ENCODE measurements at regions not wholly inside any gene's neighbourhood (a gene's known extent, or its start where the extent isn't known, plus 50 kb on each side); places are given as distances from the start of the nearest gene placed in this dataset.

DNA sequence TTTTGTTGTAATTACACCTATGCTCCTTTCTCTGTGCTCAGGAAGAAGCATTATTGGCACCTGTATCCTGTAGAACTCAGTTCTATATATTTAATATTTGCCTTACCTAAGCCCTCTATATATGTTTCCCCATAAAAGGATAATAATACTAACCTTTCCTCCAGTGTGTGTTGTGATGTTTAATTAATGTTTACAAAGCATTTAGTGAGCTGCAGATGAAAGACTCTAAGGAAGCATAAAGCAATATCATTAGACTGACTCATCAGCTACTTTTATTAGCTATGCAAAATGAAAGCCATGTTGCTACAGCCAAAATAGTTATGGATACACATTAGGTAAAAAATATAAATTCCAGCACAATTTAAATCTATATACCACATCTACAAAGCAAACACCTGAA, 93.6 kb upstream of the PTPN13 start:
- H3K18ac ChIP-seq (ENCODE audit: low read length) = no peak overlapping the region
- no peaks in the 10 kb centered on the region for H3K79me1 ChIP-seq (ENCODE audit: low read depth, low read length)
- no peak for DNase-seq (ENCODE audit: low spot score)

DNA sequence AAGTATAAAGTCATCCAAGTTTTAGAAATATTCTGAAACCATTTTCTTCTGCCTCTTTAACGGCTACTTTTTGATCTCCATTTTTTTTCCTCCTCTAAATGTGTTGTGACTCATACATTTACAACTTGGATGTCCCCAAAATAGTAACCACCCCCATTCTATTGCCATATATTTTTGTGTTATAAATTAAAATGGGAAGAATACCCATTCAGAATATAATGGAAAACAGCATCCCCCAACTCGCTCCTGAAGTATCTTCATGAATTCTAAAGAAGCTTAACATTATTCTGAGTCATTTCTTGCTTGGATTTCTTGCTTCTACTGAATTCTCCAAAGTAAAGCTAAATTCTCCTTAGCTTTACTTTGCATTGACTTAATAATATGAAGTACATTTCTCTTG, 92.0 kb upstream of the PTPN13 start:
- Histone ChIP-seq H3K18ac (ENCODE audit: low read length) (no peak overlapping the region), H3K4me1 (ENCODE audit: control insufficient read depth in 2 of 2, insufficient read depth in 1 of 2, low read depth in 1 of 2, low read length in 2 of 2) (peaks cover 10 to 11% of the 10 kb centered on the region in 2 donors), H3K4ac (ENCODE audit: low read length) (no peak overlapping the region), H4K8ac (ENCODE audit: low read depth, low read length) (no peak overlapping the region), H2BK120ac (ENCODE audit: low read depth, low read length) (no peak overlapping the region), H3K9ac (ENCODE audit: low read depth, low read length, poor library complexity) (no peak overlapping the region), H3K9me3 (replicated peaks in 1 of 2; ENCODE audit: control insufficient read depth in 2 of 2, insufficient read depth in 1 of 2, low read depth in 1 of 2, low read length in 2 of 2) (peaks cover 0 to 3% of the 10 kb centered on the region in 2 donors), H3K4me3 (ENCODE audit: low read length in 2 of 2) (no peak overlapping the region), H2AK5ac (ENCODE audit: low read depth, low read length) (no peak overlapping the region), H3K14ac (ENCODE audit: low read length) (no peak overlapping the region), H2BK15ac (ENCODE audit: low read length) (no peak overlapping the region), H3K79me1 (ENCODE audit: low read depth, low read length) (no peaks in the 10 kb centered on the region), H3K36me3 (replicated peaks in 1 of 2; ENCODE audit: control insufficient read depth in 2 of 2, insufficient read depth in 2 of 2, low read length in 2 of 2) (no peaks in the 10 kb centered on the region), H2BK12ac (ENCODE audit: low read length) (no peak overlapping the region), H2AFZ (ENCODE audit: low read length) (no peak overlapping the region), H2BK5ac (ENCODE audit: low read length) (no peak overlapping the region), H3K27me3 (ENCODE audit: control insufficient read depth in 3 of 3, insufficient read depth in 3 of 3, low read depth in 1 of 3, low read length in 3 of 3) (no peaks in the 10 kb centered on the region), H3K4me2 (ENCODE audit: insufficient read depth, low read length, poor library complexity, severe bottlenecking) (no peak overlapping the region), H3K23ac (ENCODE audit: low read depth, low read length, poor library complexity) (no peak overlapping the region), H4K91ac (ENCODE audit: low read depth, low read length, poor library complexity) (no peak overlapping the region), H3K27ac (replicated peaks; ENCODE audit: low read length) (no peak overlapping the region)
- WGBS, 2 donors (ENCODE audit: extremely low coverage in 2 of 2, insufficient read length in 2 of 2, insufficient replicate concordance in 1 of 2) = no CpG with 5 or more reads among the region's 2 CpGs
- DNase-seq (ENCODE audit: low spot score) = no peak

More for the DNA sequence above, 93.6 kb upstream of the PTPN13 start:
- Histone ChIP-seq H3K27me3 (ENCODE audit: control insufficient read depth in 3 of 3, insufficient read depth in 3 of 3, low read depth in 1 of 3, low read length in 3 of 3) (no peaks in the 10 kb centered on the region), H3K4me2 (ENCODE audit: insufficient read depth, low read length, poor library complexity, severe bottlenecking) (no peak overlapping the region), H3K9me3 (replicated peaks in 1 of 2; ENCODE audit: control insufficient read depth in 2 of 2, insufficient read depth in 1 of 2, low read depth in 1 of 2, low read length in 2 of 2) (peaks cover 0 to 3% of the 10 kb centered on the region in 2 donors), H3K4me3 (ENCODE audit: low read length in 2 of 2) (no peak overlapping the region), H2BK15ac (ENCODE audit: low read length) (no peak overlapping the region), H3K9ac (ENCODE audit: low read depth, low read length, poor library complexity) (no peak overlapping the region), H4K91ac (ENCODE audit: low read depth, low read length, poor library complexity) (no peak overlapping the region), H3K4ac (ENCODE audit: low read length) (no peak overlapping the region), H2BK12ac (ENCODE audit: low read length) (no peak overlapping the region), H2BK120ac (ENCODE audit: low read depth, low read length) (no peak overlapping the region), H2BK5ac (ENCODE audit: low read length) (no peak overlapping the region), H2AK5ac (ENCODE audit: low read depth, low read length) (no peak overlapping the region), H3K36me3 (replicated peaks in 1 of 2; ENCODE audit: control insufficient read depth in 2 of 2, insufficient read depth in 2 of 2, low read length in 2 of 2) (no peaks in the 10 kb centered on the region), H3K27ac (replicated peaks; ENCODE audit: low read length) (no peak overlapping the region), H3K23ac (ENCODE audit: low read depth, low read length, poor library complexity) (no peak overlapping the region), H3K14ac (ENCODE audit: low read length) (no peak overlapping the region), H2AFZ (ENCODE audit: low read length) (no peak overlapping the region), H4K8ac (ENCODE audit: low read depth, low read length) (no peak overlapping the region), H3K4me1 (ENCODE audit: control insufficient read depth in 2 of 2, insufficient read depth in 1 of 2, low read depth in 1 of 2, low read length in 2 of 2) (peaks cover 8 to 9% of the 10 kb centered on the region in 2 donors)

DNA sequence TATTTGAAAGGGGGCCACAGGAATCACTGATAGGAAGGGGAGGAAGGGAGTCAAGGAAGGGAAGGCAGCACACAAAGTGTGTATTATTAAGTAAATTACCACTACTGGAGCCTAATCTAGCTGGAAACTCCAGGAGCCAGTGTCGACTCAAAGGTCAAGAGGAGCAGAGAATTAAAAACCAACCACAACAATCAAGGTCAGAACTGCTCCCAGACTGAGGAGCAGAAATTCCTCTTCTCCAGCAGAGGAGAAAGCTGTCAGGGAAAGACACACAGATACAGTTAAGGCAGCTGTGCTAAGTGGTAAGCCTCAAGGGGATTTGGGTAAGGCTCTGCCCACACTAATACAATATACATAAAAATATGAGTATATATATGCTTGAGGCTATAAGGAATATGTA, 87.5 kb upstream of the PTPN13 start:
- WGBS, 2 donors (ENCODE audit: extremely low coverage in 2 of 2, insufficient read length in 2 of 2, insufficient replicate concordance in 1 of 2) = no CpG with 5 or more reads among the region's 1 CpG
- Histone ChIP-seq H2BK12ac (ENCODE audit: low read length) (no peak overlapping the region), H2AFZ (ENCODE audit: low read length) (no peak overlapping the region), H3K36me3 (replicated peaks in 1 of 2; ENCODE audit: control insufficient read depth in 2 of 2, insufficient read depth in 2 of 2, low read length in 2 of 2) (no peaks in the 10 kb centered on the region), H2BK15ac (ENCODE audit: low read length) (no peak overlapping the region), H3K4me3 (ENCODE audit: low read length in 2 of 2) (no peak overlapping the region), H4K91ac (ENCODE audit: low read depth, low read length, poor library complexity) (no peak overlapping the region), H3K79me1 (ENCODE audit: low read depth, low read length) (no peaks in the 10 kb centered on the region), H2BK120ac (ENCODE audit: low read depth, low read length) (no peak overlapping the region), H2AK5ac (ENCODE audit: low read depth, low read length) (no peak overlapping the region), H3K9me3 (replicated peaks in 1 of 2; ENCODE audit: control insufficient read depth in 2 of 2, insufficient read depth in 1 of 2, low read depth in 1 of 2, low read length in 2 of 2) (peaks cover 0 to 3% of the 10 kb centered on the region in 2 donors), H3K27me3 (ENCODE audit: control insufficient read depth in 3 of 3, insufficient read depth in 3 of 3, low read depth in 1 of 3, low read length in 3 of 3) (no peaks in the 10 kb centered on the region), H3K23ac (ENCODE audit: low read depth, low read length, poor library complexity) (no peak overlapping the region), H4K8ac (ENCODE audit: low read depth, low read length) (no peak overlapping the region), H3K9ac (ENCODE audit: low read depth, low read length, poor library complexity) (no peak overlapping the region), H3K14ac (ENCODE audit: low read length) (no peak overlapping the region), H2BK5ac (ENCODE audit: low read length) (no peak overlapping the region), H3K4ac (ENCODE audit: low read length) (no peak overlapping the region), H3K4me1 (ENCODE audit: control insufficient read depth in 2 of 2, insufficient read depth in 1 of 2, low read depth in 1 of 2, low read length in 2 of 2) (peaks cover 1 to 17% of the 10 kb centered on the region in 2 donors), H3K4me2 (ENCODE audit: insufficient read depth, low read length, poor library complexity, severe bottlenecking) (no peak overlapping the region), H3K18ac (ENCODE audit: low read length) (no peak overlapping the region), H3K27ac (replicated peaks; ENCODE audit: low read length) (no peak overlapping the region)
- DNase-seq (ENCODE audit: low spot score) = no peak

DNA sequence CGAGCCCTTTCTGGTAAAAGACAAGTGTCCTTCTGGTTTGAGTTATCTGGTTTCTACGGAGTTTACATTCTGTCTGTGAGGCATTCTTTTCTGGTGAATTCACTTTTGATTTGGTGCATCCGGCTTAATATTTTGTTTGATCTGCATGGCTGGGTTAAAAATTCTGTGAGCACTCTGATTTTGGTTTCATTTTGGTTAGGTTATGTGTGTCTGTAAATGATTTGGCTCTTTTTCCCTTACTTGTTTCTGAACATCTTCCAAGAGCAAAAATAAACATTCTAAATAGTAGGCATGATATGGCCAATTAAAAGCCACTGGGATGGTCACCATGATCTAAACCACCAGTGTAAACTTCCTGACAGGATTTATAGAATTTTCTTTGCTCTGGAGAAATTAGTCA, 85.7 kb upstream of the PTPN13 start:
- WGBS, 2 donors (ENCODE audit: extremely low coverage in 2 of 2, insufficient read length in 2 of 2, insufficient replicate concordance in 1 of 2) = no CpG with 5 or more reads among the region's 3 CpGs
- no peaks in the 10 kb centered on the region for H3K36me3 ChIP-seq (replicated peaks in 1 of 2; ENCODE audit: control insufficient read depth in 2 of 2, insufficient read depth in 2 of 2, low read length in 2 of 2)
- H2BK5ac ChIP-seq (ENCODE audit: low read length) = no peak overlapping the region
- H3K27me3 ChIP-seq (ENCODE audit: control insufficient read depth in 3 of 3, insufficient read depth in 3 of 3, low read depth in 1 of 3, low read length in 3 of 3) = no peaks in the 10 kb centered on the region
- no peak overlapping the region for H2BK12ac ChIP-seq (ENCODE audit: low read length)
- H3K14ac ChIP-seq (ENCODE audit: low read length) = no peak overlapping the region
- no peak overlapping the region for H3K9ac ChIP-seq (ENCODE audit: low read depth, low read length, poor library complexity)
- H3K23ac ChIP-seq (ENCODE audit: low read depth, low read length, poor library complexity) = no peak overlapping the region
- no peaks in the 10 kb centered on the region for H3K79me1 ChIP-seq (ENCODE audit: low read depth, low read length)
- H2AK5ac ChIP-seq (ENCODE audit: low read depth, low read length) = no peak overlapping the region
- H4K8ac ChIP-seq (ENCODE audit: low read depth, low read length) = no peak overlapping the region
- H3K27ac ChIP-seq (replicated peaks; ENCODE audit: low read length) = no peak overlapping the region
- peaks cover 1 to 17% of the 10 kb centered on the region in 2 donors for H3K4me1 ChIP-seq (ENCODE audit: control insufficient read depth in 2 of 2, insufficient read depth in 1 of 2, low read depth in 1 of 2, low read length in 2 of 2)
- no peak overlapping the region for H2BK15ac ChIP-seq (ENCODE audit: low read length)
- H4K91ac ChIP-seq (ENCODE audit: low read depth, low read length, poor library complexity) = no peak overlapping the region
- no peak overlapping the region for H2BK120ac ChIP-seq (ENCODE audit: low read depth, low read length)
- no peak overlapping the region for H3K4ac ChIP-seq (ENCODE audit: low read length)
- H3K4me2 ChIP-seq (ENCODE audit: insufficient read depth, low read length, poor library complexity, severe bottlenecking) = no peak overlapping the region
- H3K18ac ChIP-seq (ENCODE audit: low read length) = no peak overlapping the region
- peaks cover 1 to 3% of the 10 kb centered on the region in 2 donors for H3K9me3 ChIP-seq (replicated peaks in 1 of 2; ENCODE audit: control insufficient read depth in 2 of 2, insufficient read depth in 1 of 2, low read depth in 1 of 2, low read length in 2 of 2)
- no peak overlapping the region for H2AFZ ChIP-seq (ENCODE audit: low read length)
- no peak for DNase-seq (ENCODE audit: low spot score)
- H3K4me3 ChIP-seq (ENCODE audit: low read length in 2 of 2) = no peak overlapping the region

Data from neuronal stem cell (in vitro differentiated cells).